ENCODE measurements at regions not wholly inside any gene's neighbourhood (a gene's known extent, or its start where the extent isn't known, plus 50 kb on each side); places are given as distances from the start of the nearest gene placed in this dataset.

DNA sequence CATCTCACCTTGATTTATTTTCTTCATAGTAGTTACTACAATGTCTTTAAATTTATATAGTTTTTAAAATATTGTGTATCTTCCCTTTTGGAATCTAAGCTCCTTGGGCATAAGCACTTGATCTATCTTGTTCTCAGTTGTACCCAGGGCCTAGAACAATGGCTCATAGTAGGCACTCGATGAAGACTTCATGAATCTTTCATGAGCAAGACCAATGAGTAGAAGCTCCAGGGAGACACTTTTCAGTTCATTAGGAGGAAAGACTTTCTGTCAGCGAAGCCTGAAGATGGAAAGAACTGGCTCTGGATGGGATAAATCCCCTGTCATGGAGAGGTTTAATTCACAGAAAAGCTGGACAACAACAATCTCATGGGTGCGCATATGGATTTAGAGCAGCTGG lies 140.2 kb upstream of the CRY1 start:
- Histone ChIP-seq H3K27ac (ENCODE audit: low read depth, low read length) (no peak overlapping the region), H3K27me3 (ENCODE audit: insufficient read depth, low read length) (peaks cover 8% of the 10 kb centered on the region), H3K36me3 (ENCODE audit: insufficient read depth, low read length) (no peaks in the 10 kb centered on the region), H3K79me2 (ENCODE audit: insufficient read depth, low read length) (no peaks in the 10 kb centered on the region), H3K9me3 (ENCODE audit: low read depth, low read length) (no peaks in the 10 kb centered on the region), H3K4me2 (ENCODE audit: insufficient read depth, low read length) (no peak overlapping the region), H2AFZ (ENCODE audit: low read length) (no peak overlapping the region), H3K4me1 (ENCODE audit: insufficient read depth, low read length) (no peaks in the 10 kb centered on the region), H3K4me3 (ENCODE audit: insufficient read depth, low read length) (no peak overlapping the region), H4K20me1 (ENCODE audit: insufficient read depth, low read length) (no peaks in the 10 kb centered on the region)
- no peak for DNase-seq (ENCODE audit: insufficient read length, low spot score, missing footprints)
- TF ChIP-seq, protein P1, sequence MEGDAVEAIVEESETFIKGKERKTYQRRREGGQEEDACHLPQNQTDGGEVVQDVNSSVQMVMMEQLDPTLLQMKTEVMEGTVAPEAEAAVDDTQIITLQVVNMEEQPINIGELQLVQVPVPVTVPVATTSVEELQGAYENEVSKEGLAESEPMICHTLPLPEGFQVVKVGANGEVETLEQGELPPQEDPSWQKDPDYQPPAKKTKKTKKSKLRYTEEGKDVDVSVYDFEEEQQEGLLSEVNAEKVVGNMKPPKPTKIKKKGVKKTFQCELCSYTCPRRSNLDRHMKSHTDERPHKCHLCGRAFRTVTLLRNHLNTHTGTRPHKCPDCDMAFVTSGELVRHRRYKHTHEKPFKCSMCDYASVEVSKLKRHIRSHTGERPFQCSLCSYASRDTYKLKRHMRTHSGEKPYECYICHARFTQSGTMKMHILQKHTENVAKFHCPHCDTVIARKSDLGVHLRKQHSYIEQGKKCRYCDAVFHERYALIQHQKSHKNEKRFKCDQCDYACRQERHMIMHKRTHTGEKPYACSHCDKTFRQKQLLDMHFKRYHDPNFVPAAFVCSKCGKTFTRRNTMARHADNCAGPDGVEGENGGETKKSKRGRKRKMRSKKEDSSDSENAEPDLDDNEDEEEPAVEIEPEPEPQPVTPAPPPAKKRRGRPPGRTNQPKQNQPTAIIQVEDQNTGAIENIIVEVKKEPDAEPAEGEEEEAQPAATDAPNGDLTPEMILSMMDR (IDR thresholded peaks at IDR 0.05; ENCODE audit: extremely low read depth, low read depth, low read length), result no peak

DNA sequence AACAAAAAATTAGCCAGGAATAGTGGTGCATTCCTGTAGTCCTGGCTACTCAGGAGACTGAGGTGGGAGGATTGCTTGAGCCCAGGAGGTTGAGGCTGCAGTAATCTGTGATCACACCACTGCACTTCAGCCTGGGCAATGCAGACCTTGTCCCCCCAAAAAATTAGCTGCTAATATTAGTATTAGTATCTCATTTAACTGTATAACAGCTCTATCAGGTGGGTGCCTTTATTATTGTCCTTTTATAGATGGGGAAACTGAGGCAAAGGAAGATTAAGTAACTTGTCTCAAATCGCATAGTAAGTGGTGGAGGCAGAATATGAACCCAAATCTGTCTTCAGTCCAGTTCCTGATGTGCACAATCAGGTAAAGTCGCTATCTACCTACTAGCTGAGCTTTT lies 142.3 kb upstream of the CRY1 start:
- Histone ChIP-seq H3K4me3 (ENCODE audit: insufficient read depth, low read length) (no peak overlapping the region), H3K79me2 (ENCODE audit: insufficient read depth, low read length) (no peaks in the 10 kb centered on the region), H3K9me3 (ENCODE audit: low read depth, low read length) (no peaks in the 10 kb centered on the region), H2AFZ (ENCODE audit: low read length) (no peak overlapping the region), H3K36me3 (ENCODE audit: insufficient read depth, low read length) (no peaks in the 10 kb centered on the region), H4K20me1 (ENCODE audit: insufficient read depth, low read length) (no peaks in the 10 kb centered on the region), H3K4me2 (ENCODE audit: insufficient read depth, low read length) (no peak overlapping the region), H3K27ac (ENCODE audit: low read depth, low read length) (no peak overlapping the region), H3K4me1 (ENCODE audit: insufficient read depth, low read length) (no peaks in the 10 kb centered on the region), H3K27me3 (ENCODE audit: insufficient read depth, low read length) (peaks cover 2% of the 10 kb centered on the region)
- TF ChIP-seq, protein P1 (IDR thresholded peaks at IDR 0.05; ENCODE audit: extremely low read depth, low read depth, low read length), result no peak
- DNase-seq (ENCODE audit: insufficient read length, low spot score, missing footprints), result no peak

DNA sequence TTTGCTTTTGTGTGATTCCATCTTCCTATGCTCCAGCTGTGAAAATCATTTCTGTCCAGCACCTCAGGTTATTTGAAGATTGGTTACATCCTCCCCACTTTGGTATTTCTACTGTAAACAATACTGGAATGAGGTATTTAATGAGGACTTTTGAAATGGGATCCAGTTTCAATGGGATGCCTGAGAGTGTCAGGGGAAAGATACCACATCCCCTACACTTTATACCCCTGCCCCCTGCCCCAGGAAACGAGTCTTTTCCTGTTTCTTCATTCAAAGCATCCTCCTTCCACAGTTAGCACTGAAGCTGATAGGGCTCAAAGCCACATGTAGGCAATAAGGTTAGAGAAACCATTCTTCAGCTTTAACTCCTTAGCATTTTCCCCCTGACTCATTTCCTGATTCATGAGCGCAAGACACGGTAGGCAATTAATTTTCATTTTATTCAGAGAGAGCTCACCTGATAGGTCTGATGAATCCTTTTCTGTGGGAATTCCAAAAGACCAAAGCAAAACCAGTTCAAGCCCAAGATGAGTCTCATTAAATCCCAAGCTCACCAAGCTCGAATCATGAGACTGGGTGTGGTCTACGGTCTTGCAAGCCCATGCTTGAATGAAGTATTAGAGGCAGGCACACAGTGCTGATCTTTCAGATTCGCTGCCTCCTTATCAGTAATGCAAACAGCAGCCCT lies 143.6 kb upstream of the CRY1 start:
- Histone ChIP-seq H4K20me1 (ENCODE audit: insufficient read depth, low read length) (no peaks in the 10 kb centered on the region), H3K4me1 (ENCODE audit: insufficient read depth, low read length) (no peaks in the 10 kb centered on the region), H2AFZ (ENCODE audit: low read length) (no peak overlapping the region), H3K36me3 (ENCODE audit: insufficient read depth, low read length) (no peaks in the 10 kb centered on the region), H3K27me3 (ENCODE audit: insufficient read depth, low read length) (no peaks in the 10 kb centered on the region), H3K4me3 (ENCODE audit: insufficient read depth, low read length) (no peak overlapping the region), H3K79me2 (ENCODE audit: insufficient read depth, low read length) (no peaks in the 10 kb centered on the region), H3K4me2 (ENCODE audit: insufficient read depth, low read length) (no peak overlapping the region), H3K27ac (ENCODE audit: low read depth, low read length) (no peak overlapping the region), H3K9me3 (ENCODE audit: low read depth, low read length) (no peaks in the 10 kb centered on the region)
- TF ChIP-seq, protein P1 (IDR thresholded peaks at IDR 0.05; ENCODE audit: extremely low read depth, low read depth, low read length), result no peak
- no peak for DNase-seq (ENCODE audit: insufficient read length, low spot score, missing footprints)

DNA sequence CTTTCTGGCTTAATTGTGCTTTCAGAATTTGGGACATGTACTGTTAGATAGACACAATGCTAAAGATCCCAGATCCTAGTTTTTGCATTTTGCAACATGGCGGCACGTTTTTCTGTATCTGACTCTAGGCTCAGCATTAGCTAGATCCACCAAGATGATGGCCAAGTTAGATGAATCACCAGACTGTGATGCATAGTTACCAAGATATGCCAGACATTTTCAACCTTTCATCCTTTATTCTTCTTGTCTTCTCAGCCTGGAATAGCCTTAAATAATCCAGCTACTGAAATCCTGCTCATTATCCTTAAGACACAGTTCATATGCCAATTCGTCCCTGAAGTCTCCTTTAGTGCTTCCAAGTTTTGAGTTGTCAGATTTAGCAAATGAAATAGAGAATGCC lies 144.9 kb upstream of the CRY1 start:
- H3K36me3 ChIP-seq (ENCODE audit: insufficient read depth, low read length), result no peaks in the 10 kb centered on the region
- no peaks in the 10 kb centered on the region for H3K27me3 ChIP-seq (ENCODE audit: insufficient read depth, low read length)
- H3K4me2 ChIP-seq (ENCODE audit: insufficient read depth, low read length), result no peak overlapping the region
- H3K4me3 ChIP-seq (ENCODE audit: insufficient read depth, low read length), result no peak overlapping the region
- TF ChIP-seq, protein P1 (IDR thresholded peaks at IDR 0.05; ENCODE audit: extremely low read depth, low read depth, low read length), result no peak
- H3K79me2 ChIP-seq (ENCODE audit: insufficient read depth, low read length), result no peaks in the 10 kb centered on the region
- H2AFZ ChIP-seq (ENCODE audit: low read length), result no peak overlapping the region
- no peaks in the 10 kb centered on the region for H3K4me1 ChIP-seq (ENCODE audit: insufficient read depth, low read length)
- no peak overlapping the region for H3K27ac ChIP-seq (ENCODE audit: low read depth, low read length)
- H3K9me3 ChIP-seq (ENCODE audit: low read depth, low read length), result no peaks in the 10 kb centered on the region
- DNase-seq (ENCODE audit: insufficient read length, low spot score, missing footprints), result no peak
- no peaks in the 10 kb centered on the region for H4K20me1 ChIP-seq (ENCODE audit: insufficient read depth, low read length)
